PC-9 (cell line): ENCODE measurements at regions not wholly inside any gene's neighbourhood (a gene's known extent, or its start where the extent isn't known, plus 50 kb on each side); places are given as distances from the start of the nearest gene placed in this dataset.

Experiments used
- BruUV-seq: library from RNA; stranded (reverse); fragments of 400-500 nt; replicated peaks from 2 replicates; lab custom pipeline; 2021; lab: Mats Ljungman, UMichigan
- CTCF ChIA-PET: fragments of 300-600 bp; sonication (Branson Sonifier 250); formaldehyde crosslinking; loops from one replicate; lab custom pipeline; 2022; ENCODE audit warnings: antibody characterized with exemption; lab: Charles Lee
- POLR2A ChIA-PET: fragments of 300-600 bp; sonication (Branson Sonifier 250); formaldehyde crosslinking; loops from one replicate; lab custom pipeline; 2022; ENCODE audit warnings: antibody characterized with exemption; ENCODE audit not compliant: unreplicated experiment; lab: Charles Lee
- DNase-seq, 2 experiments: peaks; one replicate each; pipeline versions ENCODE4 v3.0.0 to v3.0.0-alpha.2; 2015 to 2022; ENCODE audit warnings: mixed read lengths in 1 of 2
- H2AFZ ChIP-seq: fragments of 200-600 bp; sonication (generic); 2 replicates; pipeline ENCODE4 v1.8.1; 2017; ENCODE audit warnings: antibody characterized with exemption
- H3F3A ChIP-seq: fragments of 200-600 bp; sonication (generic); 2 replicates; pipeline ENCODE4 v1.8.1; 2017; ENCODE audit warnings: antibody characterized with exemption, mild to moderate bottlenecking, low read depth; ENCODE audit not compliant: insufficient read depth
- H3K27ac ChIP-seq: fragments of 200-600 bp; sonication (generic); 2 replicates; pipeline ENCODE4 v1.6.1; 2016; ENCODE audit warnings: mixed run types
- H3K27me3 ChIP-seq: fragments of 200-600 bp; sonication (generic); 2 replicates; pipeline ENCODE4 v1.6.1; 2016; ENCODE audit warnings: low read depth, mixed run types; ENCODE audit not compliant: insufficient read depth
- H3K36me3 ChIP-seq: fragments of 200-600 bp; sonication (generic); 2 replicates; pipeline ENCODE4 v1.6.1; 2016; ENCODE audit warnings: low read depth, mixed run types
- H3K4me1 ChIP-seq: fragments of 200-600 bp; sonication (generic); replicated peaks from 2 replicates; pipeline ENCODE4 v1.6.1; 2016; ENCODE audit warnings: mixed run types; ENCODE audit not compliant: insufficient read depth
- H3K4me2 ChIP-seq: fragments of 200-600 bp; sonication (generic); 2 replicates; pipeline ENCODE4 v1.6.1; 2017; ENCODE audit warnings: mixed run types
- H3K4me3 ChIP-seq: fragments of 200-600 bp; sonication (generic); 2 replicates; pipeline ENCODE4 v1.6.1; 2016; ENCODE audit warnings: mixed run types
- H3K79me2 ChIP-seq: fragments of 200-600 bp; sonication (generic); 2 replicates; pipeline ENCODE4 v1.6.1; 2017; ENCODE audit warnings: low read depth, mixed run types
- H3K9me2 ChIP-seq: fragments of 200-600 bp; sonication (generic); 2 replicates; pipeline ENCODE4 v1.8.1; 2017; ENCODE audit warnings: mild to moderate bottlenecking; ENCODE audit not compliant: insufficient read depth
- H3K9me3 ChIP-seq: fragments of 200-600 bp; sonication (generic); 2 replicates; pipeline ENCODE4 v1.8.1; 2016; ENCODE audit warnings: low read depth; ENCODE audit not compliant: insufficient read depth
- H4K20me1 ChIP-seq: fragments of 200-600 bp; sonication (generic); 2 replicates; pipeline ENCODE4 v1.8.1; 2017; ENCODE audit not compliant: insufficient read depth
- EZH2 ChIP-seq: fragments of 200-600 bp; sonication (generic); IDR thresholded peaks from 2 replicates; pipeline ENCODE4 v1.8.0; 2017; ENCODE audit warnings: antibody characterized with exemption, low read depth
- intact Hi-C: fragments of 100-400 bp; cut with micrococcal nuclease; formaldehyde crosslinking; loops from one replicate; pipeline ENCODE4 v1.10.0; 2022; ENCODE audit not compliant: unreplicated experiment
- TF ChIP-seq, protein P1 (sequence below): fragments of 200-600 bp; sonication (generic); conservative IDR thresholded peaks from 2 replicates; pipeline ENCODE4 v1.6.1; 2017; ENCODE audit warnings: mixed run types, antibody characterized with exemption, mild to moderate bottlenecking, moderate library complexity

DNA sequence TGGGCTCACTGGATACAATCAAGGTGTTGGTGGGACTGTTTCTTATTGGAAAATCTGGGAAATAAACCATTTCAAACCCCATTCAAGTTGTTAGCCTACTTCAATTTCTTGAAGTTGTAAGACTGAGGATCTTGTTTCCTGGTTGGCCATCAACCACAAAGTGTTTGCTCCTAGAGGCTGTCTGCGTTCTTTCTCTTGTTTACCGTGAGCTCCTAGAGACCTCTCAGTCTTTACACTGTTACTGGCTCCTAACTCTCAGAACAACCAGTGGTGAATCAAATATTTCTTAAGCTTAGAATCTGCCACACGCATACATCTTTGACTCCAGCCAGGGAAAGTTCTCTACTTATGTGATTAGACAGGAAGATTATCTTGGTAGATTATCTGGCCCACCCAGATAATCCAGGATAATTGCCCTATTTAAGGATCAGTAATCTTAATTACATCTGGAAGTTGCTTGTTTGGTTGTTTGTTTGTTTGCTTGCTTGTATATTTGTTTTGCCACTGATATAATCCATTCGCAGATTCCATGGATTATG is 798.7 kb downstream of the IPMK start:
- intact Hi-C loops: no loop called here
- no peaks in the 10 kb centered on the region for H4K20me1 ChIP-seq
- ChIA-PET POLR2A (no interaction called here), CTCF (no interaction called here)
- H3K4me2 ChIP-seq: no peak overlapping the region
- no peak overlapping the region for H2AFZ ChIP-seq
- no TSS peak for BruUV-seq
- H3K9me3 ChIP-seq: no peaks in the 10 kb centered on the region
- no peaks in the 10 kb centered on the region for H3K79me2 ChIP-seq
- H3K4me3 ChIP-seq: no peak overlapping the region
- no peak overlapping the region for H3K27ac ChIP-seq
- no peaks in the 10 kb centered on the region for H3K36me3 ChIP-seq
- no peaks in the 10 kb centered on the region for H3K27me3 ChIP-seq
- no peak for TF ChIP-seq EZH2
- no peaks in the 10 kb centered on the region for H3K9me2 ChIP-seq
- no peak for DNase-seq
- H3K4me1 ChIP-seq: no peaks in the 10 kb centered on the region
- H3F3A ChIP-seq: no peaks in the 10 kb centered on the region

DNA sequence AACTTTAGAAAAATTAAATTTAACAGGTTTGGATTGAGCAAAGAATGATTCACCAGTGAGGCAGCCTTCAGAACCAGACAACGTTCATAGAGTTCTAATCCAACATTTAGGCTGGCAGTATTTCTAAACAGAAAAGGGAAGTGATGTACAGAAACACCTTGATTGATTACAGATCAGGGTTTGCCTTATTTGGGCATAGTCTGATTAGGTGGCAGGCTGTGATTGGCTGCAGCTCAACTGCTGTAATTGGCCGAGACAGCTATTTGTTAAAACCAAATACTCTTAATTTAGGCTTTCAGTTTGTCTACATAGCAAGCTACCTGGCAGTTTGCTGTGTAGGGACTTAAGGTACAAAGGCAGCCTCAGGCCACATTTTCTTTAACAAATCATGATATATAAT is 802.5 kb downstream of the IPMK start:
- no peak for DNase-seq
- Histone ChIP-seq H3K79me2 (no peaks in the 10 kb centered on the region), H3K36me3 (no peaks in the 10 kb centered on the region), H3F3A (no peaks in the 10 kb centered on the region), H3K4me3 (no peak overlapping the region), H2AFZ (no peak overlapping the region), H3K4me1 (no peaks in the 10 kb centered on the region), H3K9me2 (no peaks in the 10 kb centered on the region), H3K27me3 (no peaks in the 10 kb centered on the region), H4K20me1 (no peaks in the 10 kb centered on the region), H3K4me2 (no peak overlapping the region), H3K9me3 (no peaks in the 10 kb centered on the region), H3K27ac (no peak overlapping the region)
- CTCF ChIA-PET: no interaction called here
- no peak for TF ChIP-seq EZH2
- TF ChIP-seq, protein P1, sequence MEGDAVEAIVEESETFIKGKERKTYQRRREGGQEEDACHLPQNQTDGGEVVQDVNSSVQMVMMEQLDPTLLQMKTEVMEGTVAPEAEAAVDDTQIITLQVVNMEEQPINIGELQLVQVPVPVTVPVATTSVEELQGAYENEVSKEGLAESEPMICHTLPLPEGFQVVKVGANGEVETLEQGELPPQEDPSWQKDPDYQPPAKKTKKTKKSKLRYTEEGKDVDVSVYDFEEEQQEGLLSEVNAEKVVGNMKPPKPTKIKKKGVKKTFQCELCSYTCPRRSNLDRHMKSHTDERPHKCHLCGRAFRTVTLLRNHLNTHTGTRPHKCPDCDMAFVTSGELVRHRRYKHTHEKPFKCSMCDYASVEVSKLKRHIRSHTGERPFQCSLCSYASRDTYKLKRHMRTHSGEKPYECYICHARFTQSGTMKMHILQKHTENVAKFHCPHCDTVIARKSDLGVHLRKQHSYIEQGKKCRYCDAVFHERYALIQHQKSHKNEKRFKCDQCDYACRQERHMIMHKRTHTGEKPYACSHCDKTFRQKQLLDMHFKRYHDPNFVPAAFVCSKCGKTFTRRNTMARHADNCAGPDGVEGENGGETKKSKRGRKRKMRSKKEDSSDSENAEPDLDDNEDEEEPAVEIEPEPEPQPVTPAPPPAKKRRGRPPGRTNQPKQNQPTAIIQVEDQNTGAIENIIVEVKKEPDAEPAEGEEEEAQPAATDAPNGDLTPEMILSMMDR: no peak
- POLR2A ChIA-PET: no interaction called here
- no TSS peak for BruUV-seq
- intact Hi-C loops: no loop called here

DNA sequence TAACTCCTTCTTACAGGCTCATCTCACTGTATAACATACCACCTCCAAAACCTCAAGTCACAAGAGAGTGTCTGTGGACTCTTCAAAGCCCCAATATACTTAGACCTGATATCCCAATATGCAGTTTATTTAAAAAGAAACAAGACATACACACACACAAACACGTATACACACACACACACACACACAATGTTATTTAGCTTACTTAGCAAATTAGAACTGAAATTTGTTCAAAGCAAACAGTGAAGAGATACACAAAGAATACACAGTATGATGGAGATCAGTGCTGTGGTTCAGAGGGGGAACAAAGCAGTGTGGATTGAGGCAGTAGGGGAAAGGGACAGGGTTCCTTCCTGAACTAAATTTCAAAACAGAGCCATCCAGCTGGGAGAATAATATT is 807.2 kb downstream of the IPMK start:
- H3K4me3 ChIP-seq: no peak overlapping the region
- ChIA-PET CTCF (no interaction called here), POLR2A (no interaction called here)
- H3K4me1 ChIP-seq: no peaks in the 10 kb centered on the region
- BruUV-seq: no TSS peak
- no peaks in the 10 kb centered on the region for H3F3A ChIP-seq
- no peak for DNase-seq
- TF ChIP-seq, protein P1: no peak
- TF ChIP-seq EZH2: no peak
- no peaks in the 10 kb centered on the region for H4K20me1 ChIP-seq
- H3K4me2 ChIP-seq: no peak overlapping the region
- no peaks in the 10 kb centered on the region for H3K9me3 ChIP-seq
- H2AFZ ChIP-seq: no peak overlapping the region
- no peaks in the 10 kb centered on the region for H3K36me3 ChIP-seq
- H3K79me2 ChIP-seq: no peaks in the 10 kb centered on the region
- intact Hi-C loops: no loop called here
- no peaks in the 10 kb centered on the region for H3K27me3 ChIP-seq
- H3K9me2 ChIP-seq: no peaks in the 10 kb centered on the region
- H3K27ac ChIP-seq: no peak overlapping the region

DNA sequence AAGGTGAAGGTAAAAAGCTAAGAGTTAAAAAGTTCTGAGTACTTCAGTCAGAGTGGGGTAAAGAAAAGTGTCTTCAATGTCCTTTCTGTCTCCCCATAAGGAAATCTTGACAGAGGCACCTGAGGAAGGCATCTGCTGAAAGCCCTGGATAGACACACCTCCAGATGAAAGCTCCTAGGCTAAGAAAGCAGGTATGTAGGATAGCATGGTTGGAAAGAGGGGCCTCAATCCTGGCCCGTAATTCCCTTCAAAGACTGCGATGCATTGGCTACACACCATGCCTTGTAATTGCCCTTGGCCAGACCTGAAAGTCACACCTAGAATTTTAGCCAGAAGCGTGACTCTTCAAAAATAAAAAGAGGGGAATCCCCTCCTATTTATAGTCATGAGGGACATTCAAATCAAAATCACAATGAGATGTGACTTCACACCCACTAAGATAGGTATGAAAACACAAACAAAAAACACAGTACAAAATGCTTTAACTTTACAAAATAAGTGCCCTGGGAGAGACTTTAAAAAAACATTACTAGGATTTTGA is 809.7 kb downstream of the IPMK start:
- POLR2A ChIA-PET: no interaction called here
- Histone ChIP-seq H3K27me3 (no peaks in the 10 kb centered on the region), H3K4me3 (no peak overlapping the region), H3F3A (no peaks in the 10 kb centered on the region), H3K4me2 (no peak overlapping the region), H4K20me1 (no peaks in the 10 kb centered on the region), H3K79me2 (no peaks in the 10 kb centered on the region), H3K36me3 (no peaks in the 10 kb centered on the region), H2AFZ (no peak overlapping the region), H3K9me2 (no peaks in the 10 kb centered on the region), H3K9me3 (no peaks in the 10 kb centered on the region), H3K4me1 (no peaks in the 10 kb centered on the region), H3K27ac (no peak overlapping the region)
- intact Hi-C loops: no loop called here
- no peak for TF ChIP-seq EZH2
- TF ChIP-seq, protein P1: no peak
- no TSS peak for BruUV-seq
- no peak for DNase-seq
- CTCF ChIA-PET: no interaction called here
